NCI-H345 treated with DMSO at 0.1 percent for 48 hours (cell line): ENCODE measurements at regions not wholly inside any gene's neighbourhood (a gene's known extent, or its start where the extent isn't known, plus 50 kb on each side); places are given as distances from the start of the nearest gene placed in this dataset.

ENCODE experiments used
- DNase-seq: peaks from one replicate; lab custom pipeline; 2025; ENCODE audit not compliant: unreplicated experiment; lab: John Stamatoyannopoulos, UW

DNA sequence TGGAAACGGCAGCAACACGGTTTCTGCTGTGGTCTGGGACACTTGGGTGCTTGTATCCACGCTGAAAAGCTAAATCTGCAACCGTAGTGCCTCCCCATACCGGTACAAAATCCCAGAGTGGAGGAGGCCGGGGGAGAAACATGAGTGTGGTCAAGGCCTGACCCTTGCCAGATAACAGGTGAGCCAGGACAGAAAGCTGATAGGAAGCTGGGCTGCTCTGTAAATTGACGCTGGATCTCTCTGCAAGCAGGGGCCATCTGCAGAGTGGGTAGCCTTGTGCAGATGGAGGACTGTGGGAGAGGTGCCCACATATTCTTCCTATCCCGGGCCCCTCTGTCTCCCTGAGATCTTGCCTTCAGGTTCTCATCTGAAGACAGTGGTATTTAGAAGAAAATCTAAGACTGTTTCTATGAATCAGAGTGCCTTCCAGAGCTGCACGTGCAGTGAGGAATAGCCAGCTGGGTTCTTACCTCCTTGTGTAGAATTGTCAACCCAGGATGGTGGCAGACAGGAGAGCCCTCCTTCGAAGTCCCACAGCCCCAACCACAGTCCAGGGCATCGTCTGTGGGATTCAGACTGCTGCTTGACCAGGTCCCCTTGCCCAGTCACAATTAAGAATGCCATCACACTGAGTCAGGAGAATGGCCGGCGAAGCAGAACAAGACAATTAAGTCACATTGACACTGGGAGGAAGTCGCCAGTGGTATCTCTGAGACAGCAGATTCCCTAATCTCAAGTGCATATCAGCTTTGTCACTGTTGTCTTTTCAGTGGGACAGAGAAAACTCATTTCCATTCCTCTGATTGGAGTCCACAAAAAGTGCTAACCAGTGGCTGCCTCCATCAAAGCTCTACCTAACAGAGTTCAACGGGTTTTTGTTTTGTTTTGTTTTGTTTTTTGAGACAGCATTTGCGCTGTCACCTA lies 100.0 kb upstream of the RIPOR2 start:
- no peak for DNase-seq

DNA sequence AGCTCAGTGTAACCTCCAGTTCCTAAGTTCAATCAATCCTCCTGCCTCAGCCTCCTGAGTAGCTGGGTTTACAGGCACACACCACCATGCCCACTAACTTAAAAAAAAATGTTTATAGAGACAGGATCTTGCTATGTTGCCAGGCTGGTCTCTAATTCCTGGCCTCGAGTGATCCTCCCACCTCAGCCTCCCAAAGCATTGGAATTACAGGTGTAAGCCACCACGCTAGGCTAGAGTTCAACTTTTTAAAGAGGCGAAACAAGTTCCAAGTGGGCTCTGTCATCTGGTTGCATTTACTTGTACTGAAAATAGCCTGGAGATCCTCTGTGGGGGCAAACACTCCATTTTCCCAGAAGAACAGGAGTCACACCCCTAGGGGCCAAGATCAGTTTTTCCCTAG lies 100.7 kb upstream of the RIPOR2 start:
- DNase-seq = no peak

DNA sequence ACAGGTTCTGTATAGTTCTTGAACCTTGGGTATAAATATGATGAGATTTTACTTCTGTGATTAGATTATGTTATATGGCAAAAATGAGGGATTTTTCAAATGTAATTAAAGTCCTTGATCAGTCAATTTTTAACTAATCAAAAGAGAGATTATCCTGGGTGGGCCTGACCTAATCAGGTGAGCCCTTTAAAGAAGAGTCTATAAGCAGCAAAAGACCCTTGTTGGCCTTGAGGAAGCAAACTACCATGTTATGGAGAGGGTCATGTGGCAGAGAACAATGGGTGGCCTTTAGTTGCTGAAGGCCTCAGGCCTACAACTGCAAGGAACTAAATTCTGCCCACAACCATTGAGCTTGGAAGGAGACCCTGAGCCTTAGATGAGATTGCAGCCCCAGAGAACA lies 102.5 kb upstream of the RIPOR2 start:
- DNase-seq = no peak

DNA sequence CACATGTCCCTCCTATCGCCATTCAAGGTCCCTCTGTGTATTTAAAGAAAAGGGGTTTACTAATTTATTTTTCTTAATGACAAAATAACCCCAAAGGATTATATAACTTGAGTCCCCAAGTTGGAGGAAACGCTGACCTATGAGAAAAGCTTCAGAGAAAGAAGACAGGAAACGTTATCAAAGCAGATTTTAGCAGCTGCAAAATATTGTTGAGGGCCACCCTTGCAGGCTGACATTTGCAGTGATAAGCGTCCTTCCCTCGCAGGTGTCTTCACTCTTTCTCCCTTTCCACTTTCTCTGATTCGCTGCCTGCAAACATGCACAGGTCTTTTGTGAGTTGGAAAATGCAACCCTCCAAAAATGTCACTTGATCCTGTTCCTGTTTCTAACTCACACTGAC lies 103.2 kb upstream of the RIPOR2 start:
- no peak for DNase-seq

DNA sequence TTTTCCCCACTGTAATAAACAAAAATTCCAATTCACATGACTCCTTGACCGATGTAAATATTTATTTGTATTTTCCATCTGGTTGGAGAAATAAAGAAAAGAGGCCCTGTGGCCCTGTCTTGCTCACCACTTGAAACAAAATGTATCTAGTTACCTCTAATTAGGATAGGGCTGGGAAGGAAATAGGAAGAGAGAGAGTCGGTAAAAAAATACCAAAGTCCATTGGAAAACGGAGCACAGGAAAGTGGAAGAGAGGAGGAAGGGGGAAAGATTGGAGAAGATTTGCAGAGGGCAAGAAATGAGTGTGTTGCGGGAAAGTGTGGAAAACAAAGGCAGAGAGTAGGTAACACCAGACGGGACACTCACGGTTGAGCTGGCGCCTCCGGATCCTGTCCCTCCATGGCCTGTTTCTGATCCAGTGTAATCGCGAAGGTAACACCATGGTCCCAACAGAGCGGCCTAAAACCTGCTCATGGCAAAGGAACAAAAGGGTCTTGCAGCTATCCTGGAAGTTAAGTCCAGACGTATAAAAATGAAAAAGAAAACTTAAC lies 105.8 kb upstream of the RIPOR2 start:
- DNase-seq = no peak

DNA sequence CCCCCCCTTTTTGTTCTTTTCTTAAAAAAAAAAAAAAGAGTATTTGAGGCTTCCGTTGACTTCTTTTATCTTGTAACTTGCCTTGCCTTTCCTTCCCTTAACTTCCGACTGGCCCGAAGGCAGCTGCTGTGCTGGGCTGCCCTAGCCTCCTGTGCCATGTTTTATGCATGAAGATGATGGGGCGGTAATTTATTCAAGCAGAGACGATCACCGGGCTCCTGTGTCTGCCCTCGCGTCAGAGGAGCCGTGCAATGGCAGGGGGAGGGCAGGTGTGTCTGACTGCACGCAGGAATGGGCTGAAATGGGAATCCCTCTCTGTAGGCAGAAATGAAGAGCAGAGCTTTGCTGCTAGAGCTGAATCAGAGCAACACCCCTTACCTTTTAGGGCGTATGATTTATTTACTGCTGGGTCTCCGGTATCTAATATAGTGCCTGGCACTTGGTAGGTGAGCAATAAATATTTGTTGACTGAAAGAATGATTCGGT lies 106.3 kb upstream of the RIPOR2 start:
- no peak for DNase-seq

DNA sequence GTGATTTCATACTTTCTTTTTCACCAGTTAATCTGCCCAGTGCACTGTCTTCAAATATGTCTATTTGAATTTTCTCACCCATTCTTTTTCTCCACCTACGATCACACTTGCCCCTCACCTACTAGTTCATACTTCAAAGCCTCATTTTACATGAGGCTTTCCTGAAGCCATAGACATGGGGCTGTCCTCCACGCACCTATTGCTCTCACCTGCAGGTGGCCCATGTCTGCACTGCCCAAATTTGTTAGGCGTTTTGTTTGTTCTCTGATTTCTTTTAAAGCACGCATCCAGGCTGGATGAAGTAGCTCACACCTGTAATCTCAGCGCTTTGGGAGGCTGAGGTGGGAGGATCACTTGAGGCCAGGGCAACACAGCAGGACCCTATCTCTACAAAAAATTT lies 106.8 kb upstream of the RIPOR2 start:
- no peak for DNase-seq

DNA sequence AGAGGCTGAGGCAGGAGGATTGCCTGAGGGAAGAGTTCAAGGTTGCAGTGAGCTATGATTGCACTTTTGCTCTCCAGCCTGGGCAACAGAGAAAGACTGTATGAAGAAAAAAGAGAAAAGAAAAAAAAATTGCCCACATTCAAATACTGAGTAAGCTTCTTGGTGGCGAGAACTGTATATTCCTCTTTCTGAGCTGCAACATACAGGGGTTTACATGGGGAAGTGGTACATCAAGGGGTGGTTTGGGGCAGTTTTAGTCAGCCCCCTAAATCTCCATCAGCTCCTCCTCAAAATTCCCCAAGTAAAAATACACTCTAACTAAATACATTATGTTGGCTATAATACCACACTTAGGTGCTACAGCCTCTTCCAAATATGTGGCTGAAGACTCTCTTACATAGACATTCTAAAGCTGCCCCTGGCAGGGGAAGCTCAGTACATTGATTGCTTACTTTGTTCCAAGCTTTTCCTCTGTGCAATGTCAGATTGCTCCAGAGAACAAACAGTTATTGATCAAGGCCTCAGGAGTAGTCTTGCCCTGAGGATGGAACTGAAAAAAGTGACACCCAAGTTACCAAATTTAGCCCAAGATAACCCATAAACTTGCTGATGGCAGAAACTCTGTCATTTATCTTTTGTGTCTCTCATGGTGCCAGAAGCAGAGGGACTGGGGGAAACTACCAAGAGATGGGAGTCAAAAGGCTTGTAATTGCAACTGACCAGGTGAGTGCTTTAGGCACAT lies 107.4 kb upstream of the RIPOR2 start:
- DNase-seq = no peak

DNA sequence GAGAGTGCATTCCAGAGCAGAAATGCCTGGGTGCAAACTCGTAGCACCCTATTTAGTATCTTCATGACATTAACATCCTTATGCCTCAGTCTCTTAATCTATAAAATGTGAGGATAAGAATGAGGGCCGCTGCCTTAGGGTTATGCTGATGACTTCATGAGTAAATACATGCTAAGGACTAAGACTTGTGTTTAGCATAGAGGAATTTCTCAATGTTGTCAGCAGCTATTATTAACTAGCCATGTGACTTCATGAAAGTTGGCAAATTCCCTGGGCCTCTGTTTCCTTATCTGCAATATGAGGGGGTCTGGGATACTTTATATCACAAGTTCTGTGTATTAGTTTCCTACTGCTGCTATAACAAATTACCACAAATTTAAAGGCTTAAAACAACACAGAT lies 108.1 kb upstream of the RIPOR2 start:
- no peak for DNase-seq

DNA sequence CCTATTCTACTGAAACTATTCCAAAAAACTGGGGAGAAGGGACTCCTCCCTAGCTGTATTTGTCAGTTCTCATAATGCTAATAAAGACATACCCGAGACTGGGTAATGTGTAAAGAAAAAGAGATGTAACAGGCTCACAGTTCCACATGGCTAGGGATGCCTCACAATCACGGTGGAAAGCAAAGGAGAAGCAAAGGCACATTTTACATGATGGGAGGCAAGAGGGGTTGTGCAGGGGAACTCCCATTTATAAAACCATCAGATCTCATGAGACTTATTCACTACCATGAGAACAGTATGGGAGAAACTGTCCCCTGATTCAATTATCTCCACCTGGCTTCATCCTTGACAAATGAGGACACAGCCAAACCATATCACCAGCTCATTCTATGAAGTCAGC lies 111.2 kb upstream of the RIPOR2 start:
- DNase-seq = no peak

DNA sequence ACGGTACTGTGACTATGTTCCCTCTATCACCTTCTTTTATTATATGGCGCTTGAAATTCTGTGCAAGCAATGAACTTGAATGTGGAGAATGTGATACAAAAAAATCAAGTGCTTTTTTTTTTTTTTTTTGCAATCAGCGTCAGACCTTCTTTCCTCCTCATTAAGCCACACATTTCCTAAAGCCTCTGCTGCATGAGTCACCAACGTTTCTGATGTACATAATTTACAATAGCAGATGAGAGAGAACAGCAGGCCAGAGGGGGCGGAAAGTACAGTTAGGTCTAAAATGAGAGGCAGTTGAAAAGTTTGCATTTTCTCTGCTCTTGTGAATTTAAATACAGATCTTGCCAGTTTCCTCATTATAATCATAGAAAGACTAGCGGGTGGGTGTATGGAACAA lies 114.6 kb upstream of the RIPOR2 start:
- no peak for DNase-seq

DNA sequence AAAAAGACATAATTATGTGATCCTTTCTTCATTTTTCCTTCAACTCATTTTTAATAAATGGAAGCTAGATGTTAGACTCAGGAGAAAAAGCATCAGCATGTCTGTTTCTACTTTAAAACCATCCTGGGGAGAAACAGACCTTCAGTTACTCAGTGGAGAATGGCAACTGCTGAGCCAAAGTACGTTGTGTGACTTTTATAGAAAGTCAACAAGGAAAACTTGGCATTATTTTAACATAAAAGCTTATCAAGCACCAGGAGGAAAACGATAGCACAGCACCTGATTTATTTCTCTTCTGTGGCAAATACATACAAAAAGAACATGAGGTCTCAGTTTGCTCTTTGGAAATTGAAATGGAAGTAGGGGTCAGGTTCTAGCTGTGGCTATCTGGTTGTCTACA lies 115.3 kb upstream of the RIPOR2 start:
- DNase-seq = no peak

DNA sequence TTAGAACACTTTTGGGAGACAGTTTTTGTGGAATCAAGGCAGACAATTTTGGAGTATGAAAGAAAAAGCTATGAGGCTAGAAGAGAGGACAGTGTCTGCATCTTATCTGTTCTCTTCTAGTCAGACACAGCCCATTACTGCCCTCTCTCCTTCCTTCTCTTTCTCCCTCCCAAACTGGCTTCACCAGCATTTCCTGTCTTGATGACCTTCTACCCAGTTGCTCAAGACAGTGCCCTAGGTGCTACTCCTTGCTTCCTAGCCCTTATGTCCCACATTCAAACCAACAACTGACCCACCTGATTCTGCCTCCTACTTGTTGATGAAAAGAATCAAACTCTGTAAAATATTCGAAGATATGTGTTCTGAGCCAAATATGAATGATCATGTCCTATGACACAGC lies 116.4 kb upstream of the RIPOR2 start:
- no peak for DNase-seq

DNA sequence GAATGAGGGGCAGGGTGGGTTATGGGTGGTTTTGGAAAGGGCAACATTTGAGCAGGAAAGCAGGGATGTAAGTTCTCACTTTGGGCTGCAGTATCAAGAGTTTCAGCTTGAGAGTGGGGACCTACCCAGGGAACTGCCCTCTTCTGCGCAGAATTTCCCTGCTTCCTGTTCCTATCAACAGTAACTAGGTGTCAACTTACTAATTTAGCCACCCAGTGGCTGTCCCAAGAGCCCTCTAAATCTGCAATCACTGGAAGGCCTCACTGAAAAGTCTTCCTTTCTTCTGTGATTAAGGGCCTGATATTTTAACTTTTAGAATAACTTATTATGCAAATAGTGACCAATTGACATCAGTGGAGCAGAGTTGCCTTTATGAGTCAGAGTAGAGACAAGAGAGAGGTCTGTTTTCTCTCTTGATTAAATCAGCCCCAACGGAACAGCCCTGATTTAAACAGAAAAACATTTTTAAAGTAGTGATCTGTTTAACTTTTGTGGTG lies 118.2 kb upstream of the RIPOR2 start:
- no peak for DNase-seq

DNA sequence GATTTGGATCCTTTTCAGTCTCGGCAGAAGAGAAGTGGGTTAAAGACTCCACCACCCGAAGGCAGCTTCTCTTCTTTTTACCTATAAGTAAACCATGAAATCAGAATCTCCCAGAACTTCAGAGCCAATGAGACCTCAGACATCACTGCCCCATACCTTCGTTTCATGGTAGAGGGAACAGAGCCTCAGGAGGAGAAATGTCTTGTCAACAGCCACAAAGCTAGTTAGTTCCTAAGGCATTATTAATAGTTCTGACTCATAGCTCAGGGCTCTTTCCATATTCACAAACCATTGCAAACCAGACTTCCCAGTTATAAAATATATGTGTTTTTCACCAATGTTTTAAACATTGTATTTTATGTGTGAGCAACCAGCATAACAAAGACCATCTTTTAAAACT lies 118.7 kb upstream of the RIPOR2 start:
- DNase-seq = no peak

DNA sequence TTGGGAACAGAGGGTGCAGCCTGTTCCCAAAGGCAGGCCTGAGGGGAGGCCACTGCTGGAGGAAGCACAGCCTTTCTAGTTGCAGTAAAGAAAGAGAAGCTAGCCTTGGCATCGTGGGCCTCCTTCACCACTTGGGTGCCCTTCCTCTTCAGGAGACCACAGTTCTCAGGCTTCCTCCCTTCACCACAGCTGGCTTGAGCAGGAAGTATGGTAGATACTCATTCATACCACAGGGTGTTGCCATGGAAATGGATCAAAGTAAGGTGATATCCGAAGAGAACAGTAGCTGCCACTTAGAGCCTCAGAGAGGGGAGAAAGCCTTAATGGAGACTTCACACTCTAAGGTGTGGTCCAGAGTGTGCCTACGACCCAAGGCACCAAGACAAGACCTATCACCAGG lies 120.4 kb upstream of the RIPOR2 start:
- DNase-seq = no peak

DNA sequence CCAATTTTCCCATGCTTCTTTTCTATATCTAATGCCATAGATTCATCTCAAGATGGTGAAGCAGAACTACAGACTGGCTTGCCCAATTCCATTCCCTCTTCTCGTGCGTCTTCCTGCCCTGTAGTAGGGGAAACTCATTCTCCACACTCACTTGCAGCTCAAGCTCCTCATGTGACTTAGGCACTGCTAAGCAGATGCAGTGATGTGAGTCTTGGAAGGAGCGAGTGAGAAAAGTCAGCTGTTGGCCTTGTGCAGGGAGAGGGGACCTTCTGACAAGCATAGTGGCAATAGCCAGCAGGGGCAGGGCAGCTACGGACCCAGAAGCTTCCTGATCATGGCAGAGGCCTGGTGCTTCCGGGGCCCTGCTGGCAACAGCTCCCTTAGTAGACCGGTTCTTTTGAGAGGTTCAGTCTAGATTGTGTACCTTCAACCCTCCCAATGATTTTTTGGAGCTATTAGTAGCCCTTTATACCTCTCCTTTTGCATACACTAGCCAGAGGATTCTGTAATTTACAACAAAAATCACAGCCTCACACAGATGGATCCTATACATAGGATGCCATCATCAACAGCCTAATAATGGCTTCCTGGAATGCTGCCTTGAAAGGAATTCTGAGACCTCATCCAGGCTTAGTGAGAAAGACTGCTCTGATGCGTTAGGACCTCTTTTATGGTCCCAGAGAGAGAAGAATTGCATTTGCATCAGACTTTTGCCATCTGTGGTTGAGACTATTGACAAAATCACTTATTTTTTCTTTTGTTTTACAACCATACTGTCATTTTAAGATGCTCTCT lies 121.5 kb upstream of the RIPOR2 start:
- no peak for DNase-seq

DNA sequence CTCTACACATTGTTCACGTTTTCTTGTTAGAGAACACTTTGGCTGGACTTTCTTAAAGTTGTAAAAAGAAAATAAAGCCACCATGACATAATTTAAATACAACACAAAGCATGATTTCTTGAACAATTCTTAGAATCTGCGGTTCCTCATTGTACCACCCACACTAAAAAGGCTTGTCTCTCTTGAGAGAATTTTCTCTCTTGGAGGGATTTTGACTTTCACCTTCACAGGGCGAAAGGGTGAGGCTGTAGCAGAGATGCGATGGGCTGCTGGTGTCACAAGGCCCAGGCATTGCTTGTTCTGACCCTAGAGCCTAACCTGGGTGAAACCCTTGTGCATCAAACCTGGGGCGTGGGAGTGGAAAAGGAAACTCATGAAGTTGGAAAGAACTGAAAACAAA lies 122.7 kb upstream of the RIPOR2 start:
- DNase-seq = no peak

DNA sequence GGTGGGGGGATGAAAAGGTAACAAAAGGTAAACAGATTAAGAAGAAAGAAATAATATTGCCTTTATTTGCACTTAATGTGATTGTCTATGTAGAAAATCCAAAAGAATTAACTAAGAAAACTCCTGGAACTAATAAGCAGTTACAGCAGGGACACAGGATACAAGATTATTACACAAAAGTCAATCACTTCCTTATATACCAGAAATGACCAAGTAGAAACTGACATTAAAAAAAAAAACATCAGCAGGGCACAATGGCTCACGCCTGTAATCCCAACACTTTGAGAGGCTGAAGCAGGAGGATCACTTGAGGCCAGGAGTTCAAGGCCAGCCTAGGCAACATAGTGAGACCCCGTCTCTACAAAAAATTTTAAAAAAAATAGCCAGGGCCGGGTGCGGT lies 123.2 kb upstream of the RIPOR2 start:
- DNase-seq = no peak

DNA sequence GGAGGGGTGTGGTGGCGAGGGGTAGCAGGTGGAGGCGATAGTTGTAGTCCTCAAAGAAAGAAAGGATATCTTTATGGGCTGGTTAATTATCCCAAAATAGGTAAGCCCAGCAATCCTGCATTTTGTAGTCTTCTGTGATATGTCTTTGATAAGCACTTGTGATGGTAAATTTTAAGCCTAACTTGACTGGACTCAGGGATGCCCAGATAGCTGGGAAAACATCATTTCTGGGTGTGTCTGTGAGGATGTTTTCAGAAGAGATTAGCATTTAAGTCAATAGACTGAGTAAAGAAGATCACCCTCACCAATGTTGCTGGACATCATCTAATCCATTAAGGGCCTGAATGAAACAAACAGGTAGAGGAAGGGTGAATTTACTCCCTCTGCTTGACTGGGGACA lies 124.8 kb upstream of the RIPOR2 start:
- DNase-seq = no peak

DNA sequence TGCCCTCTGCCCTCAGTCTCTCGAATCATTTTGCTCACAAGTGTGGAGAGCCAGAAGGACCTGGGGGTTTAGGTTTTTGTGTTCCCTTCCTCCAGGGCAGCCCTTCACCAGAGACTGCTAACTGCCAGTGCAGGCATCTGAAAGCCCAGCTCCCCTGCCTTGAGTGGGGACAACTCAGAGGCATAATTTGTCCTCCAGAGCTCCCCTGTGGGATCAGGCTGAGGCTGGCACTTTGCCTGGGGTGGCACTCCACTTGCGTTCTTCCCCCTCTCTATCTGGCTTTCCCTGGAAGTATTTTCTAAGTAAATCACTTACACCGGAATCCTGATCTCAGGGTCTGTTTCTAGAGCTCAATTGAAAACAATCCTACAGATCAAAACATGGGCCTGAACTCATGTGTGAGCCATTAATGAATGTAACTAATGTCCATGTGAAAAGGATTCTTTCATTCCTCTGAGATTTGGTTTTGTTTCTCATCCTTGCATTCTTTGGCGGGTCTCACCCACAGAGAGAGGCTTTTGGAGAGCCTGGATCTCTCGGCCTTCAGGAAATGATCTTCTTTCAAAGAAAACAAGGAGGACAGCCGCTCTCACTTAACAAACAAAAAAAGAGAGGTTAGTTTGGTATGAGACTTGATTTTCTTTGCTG lies 125.7 kb upstream of the RIPOR2 start:
- no peak for DNase-seq
